ENCODE measurements at regions not wholly inside any gene's neighbourhood (a gene's known extent, or its start where the extent isn't known, plus 50 kb on each side); places are given as distances from the start of the nearest gene placed in this dataset.

- WGBS (ENCODE audit: insufficient coverage, low coverage, missing lambda C conversion rate): 4% methylated on average over 6 of the region's 6 CpGs
- CTCF ChIA-PET (ENCODE audit: low intra/inter-chr PET ratio): no interaction called here
- ATAC-seq: no peak
- Histone ChIP-seq H3K4me2 (ENCODE audit: insufficient read depth, low read length) (no peak overlapping the region), H3K27me3 (ENCODE audit: control insufficient read depth in 2 of 2, insufficient read depth in 2 of 2, low read length in 2 of 2) (peaks cover 0 to 2% of the 10 kb centered on the region in 2 experiments; a peak in 1 of 5 replicates), H3K9ac (ENCODE audit: insufficient read depth in 1 of 2, low read depth in 2 of 2, low read length in 2 of 2) (no peak overlapping the region), H2AFZ (ENCODE audit: low read depth, low read length) (no peak overlapping the region), H3K9me3 (replicated peaks; ENCODE audit: control insufficient read depth, insufficient read depth, low read depth, low read length) (no peaks in the 10 kb centered on the region), H3K4me3 (no peak overlapping the region), H3K36me3 (ENCODE audit: control insufficient read depth, insufficient read depth, low read length) (no peaks in the 10 kb centered on the region), H4K20me1 (replicated peaks; ENCODE audit: control insufficient read depth, insufficient read depth, low read length) (no peaks in the 10 kb centered on the region), H3K27ac (ENCODE audit: extremely low read depth, low read depth, low read length) (no peak overlapping the region), H3K79me2 (ENCODE audit: control insufficient read depth, insufficient read depth, low read length) (no peaks in the 10 kb centered on the region), H3K9me1 (ENCODE audit: control insufficient read depth, insufficient read depth, low read length) (no peaks in the 10 kb centered on the region), H3K4me1 (replicated peaks in 1 of 2; ENCODE audit: control insufficient read depth in 2 of 2, insufficient read depth in 2 of 2, low read length in 2 of 2) (no peaks in the 10 kb centered on the region)
- intact Hi-C loops (cut with micrococcal nuclease) (no loop called here), in situ Hi-C loops (cut with MboI) (no loop called here)
- no peak for DNase-seq (ENCODE audit: extremely low read depth in 1 of 4, low spot score in 3 of 4)
- no peak for TF ChIP-seq ZNF224 (CRISPR knock-in tag; IDR thresholded peaks at IDR 0.05)
- no peak for TF ChIP-seq HDAC1 (IDR thresholded peaks at IDR 0.05)
- TF ChIP-seq ATF3 (IDR thresholded peaks at IDR 0.05): peak; percentile 39; the same call in 1 of the 2 replicates
- no peak for TF ChIP-seq ATF3 (CRISPR knock-in tag; conservative IDR thresholded peaks at IDR 0.05)
- no TSS peak for BruUV-seq (replicated peaks)
- no peak for FAIRE-seq
- POLR2A ChIA-PET: no interaction called here
Measured at GRCh38 chr2:219784178-219784577, 156.7 kb downstream of the SLC4A3 start.

- POLR2A ChIA-PET: no interaction called here
- Histone ChIP-seq H3K79me2 (ENCODE audit: control insufficient read depth, insufficient read depth, low read length) (no peaks in the 10 kb centered on the region), H3K9me1 (ENCODE audit: control insufficient read depth, insufficient read depth, low read length) (no peaks in the 10 kb centered on the region), H3K27ac (ENCODE audit: extremely low read depth, low read depth, low read length) (no peak overlapping the region), H3K27me3 (ENCODE audit: control insufficient read depth in 2 of 2, insufficient read depth in 2 of 2, low read length in 2 of 2) (no peaks in the 10 kb centered on the region), H4K20me1 (replicated peaks; ENCODE audit: control insufficient read depth, insufficient read depth, low read length) (no peaks in the 10 kb centered on the region), H3K9me3 (replicated peaks; ENCODE audit: control insufficient read depth, insufficient read depth, low read depth, low read length) (no peaks in the 10 kb centered on the region), H2AFZ (ENCODE audit: low read depth, low read length) (no peak overlapping the region), H3K36me3 (ENCODE audit: control insufficient read depth, insufficient read depth, low read length) (no peaks in the 10 kb centered on the region), H3K4me2 (ENCODE audit: insufficient read depth, low read length) (no peak overlapping the region), H3K4me3 (no peak overlapping the region), H3K9ac (ENCODE audit: insufficient read depth in 1 of 2, low read depth in 2 of 2, low read length in 2 of 2) (no peak overlapping the region), H3K4me1 (replicated peaks in 1 of 2; ENCODE audit: control insufficient read depth in 2 of 2, insufficient read depth in 2 of 2, low read length in 2 of 2) (no peaks in the 10 kb centered on the region)
- intact Hi-C loops (cut with micrococcal nuclease) (no loop called here), in situ Hi-C loops (cut with MboI) (no loop called here)
- ATAC-seq (no peak), DNase-seq (ENCODE audit: extremely low read depth in 1 of 4, low spot score in 3 of 4) (no peak), FAIRE-seq (no peak)
- CTCF ChIA-PET (ENCODE audit: low intra/inter-chr PET ratio): no interaction called here
- no TSS peak for BruUV-seq (replicated peaks)
- TF ChIP-seq ATF1 (CRISPR knock-in tag; IDR thresholded peaks at IDR 0.05) (no peak), ATF1 (tag; IDR thresholded peaks at IDR 0.05) (no peak), BRF2 (IDR thresholded peaks at IDR 0.05; ENCODE audit: borderline replicate concordance, insufficient read depth, insufficient read length) (no peak), ZFX (CRISPR knock-in tag; IDR thresholded peaks at IDR 0.05) (no peak), CCNT2 (IDR thresholded peaks at IDR 0.05; ENCODE audit: borderline replicate concordance, extremely low read depth, insufficient read length, low read depth, low read length) (no peak), ILF3 (IDR thresholded peaks at IDR 0.05; ENCODE audit: borderline replicate concordance) (no peak), C11orf30 (IDR thresholded peaks at IDR 0.05; ENCODE audit: low read depth) (no peak), SAFB (IDR thresholded peaks at IDR 0.05; ENCODE audit: borderline replicate concordance, low read depth, low read length) (no peak), NR0B1 (IDR thresholded peaks at IDR 0.05; ENCODE audit: partially characterized antibody) (no peak)
Measured at GRCh38 chr2:219789476-219789875, 162.0 kb downstream of the SLC4A3 start.

All from K562 (cell line).